K562 (cell line): ENCODE measurements at regions not wholly inside any gene's neighbourhood (a gene's known extent, or its start where the extent isn't known, plus 50 kb on each side); places are given as distances from the start of the nearest gene placed in this dataset.

Source experiments
- CBX1 ChIP-seq: sonication (generic); IDR thresholded peaks from 2 replicates; pipeline ENCODE4 v1.6.1; 2016; ENCODE audit warnings: antibody characterized with exemption, low read depth, mild to moderate bottlenecking
- ETV6 ChIP-seq, 3 experiments: fragments of 150-350 bp in 1 of 3; sonication (generic) in 1 of 3; formaldehyde crosslinking in 1 of 3; IDR thresholded peaks; 2 replicates each; pipeline versions ENCODE4 v1.6.1 to v1.8.0; 2014 to 2022; ENCODE audit warnings: borderline replicate concordance in 2 of 3, low read depth in 2 of 3, antibody characterized with exemption in 1 of 3, low read length in 1 of 3, mild to moderate bottlenecking in 1 of 3, missing genetic modification reagents in 1 of 3
- HINFP ChIP-seq: fragments of 450-650 bp; conservative IDR thresholded peaks from 2 replicates; pipeline ENCODE4 v1.6.1; 2016; ENCODE audit warnings: missing genetic modification characterization, low read depth, mild to moderate bottlenecking, control low read depth, missing compliant biosample characterization
- JUN ChIP-seq, 2 experiments: sonication (generic) in 1 of 2; formaldehyde crosslinking in 1 of 2; IDR thresholded peaks; 2 replicates each; pipeline versions ENCODE4 v1.6.1 to v1.8.0; 2012 to 2022; ENCODE audit warnings: borderline replicate concordance in 2 of 2, mild to moderate bottlenecking in 2 of 2, improper control_type of control experiment in 1 of 2, low read depth in 1 of 2, low read length in 1 of 2, missing genetic modification reagents in 1 of 2
- KAT2B ChIP-seq: IDR thresholded peaks from one replicate; pipeline ENCODE4 v1.6.1; 2012; ENCODE audit warnings: low read depth, mild to moderate bottlenecking, control low read depth, inconsistent platforms, low read length, moderate library complexity
- NFATC3 ChIP-seq: fragments of 450-650 bp; IDR thresholded peaks from 2 replicates; pipeline ENCODE4 v1.6.1; 2017; ENCODE audit warnings: mild to moderate bottlenecking
- POLR2AphosphoS5 ChIP-seq: IDR thresholded peaks from 2 replicates; pipeline ENCODE4 v1.6.1; 2011; ENCODE audit warnings: mild to moderate bottlenecking, low read depth, low read length, moderate library complexity; ENCODE audit not compliant: control insufficient read depth, insufficient read depth
- RAD21 ChIP-seq, 2 experiments: fragments of 250-450 bp in 1 of 2; fragments of 450-650 bp in 1 of 2; sonication (Bioruptor Pico) in 1 of 2; formaldehyde crosslinking in 1 of 2; IDR thresholded peaks in 1 of 2; conservative IDR thresholded peaks in 1 of 2; 2 replicates each; pipeline versions ENCODE4 v1.4.0 to v1.8.0; 2020 to 2022; ENCODE audit warnings: mild to moderate bottlenecking in 2 of 2, moderate library complexity in 1 of 2
- TEAD4 ChIP-seq, 2 experiments: sonication (generic) in 1 of 2; formaldehyde crosslinking in 1 of 2; IDR thresholded peaks; 2 replicates each; pipeline versions ENCODE4 v1.6.1 to v1.8.0; 2012 to 2022; ENCODE audit warnings: borderline replicate concordance in 1 of 2, inconsistent platforms in 1 of 2, low read length in 1 of 2, mild to moderate bottlenecking in 1 of 2, missing genetic modification reagents in 1 of 2
- TFAP4 ChIP-seq: sonication (generic); formaldehyde crosslinking; IDR thresholded peaks from 2 replicates; pipeline ENCODE4 v1.8.0; 2022; ENCODE audit warnings: missing genetic modification reagents, mild to moderate bottlenecking, moderate library complexity, borderline replicate concordance
- ZKSCAN8 ChIP-seq: fragments of 200-800 bp; sonication (Bioruptor generic); IDR thresholded peaks from 2 replicates; pipeline ENCODE4 v1.6.1; 2016; ENCODE audit warnings: missing genetic modification characterization, missing compliant biosample characterization
- ZNF274 ChIP-seq: IDR thresholded peaks from 2 replicates; pipeline ENCODE4 v1.6.1; 2011; ENCODE audit warnings: low read depth, mild to moderate bottlenecking, low read length, moderate library complexity, borderline replicate concordance

GRCh38 chr3:193929373-193929772, 206.6 kb upstream of the HES1 start:
- TF ChIP-seq CBX1, result no peak
- no peak for TF ChIP-seq POLR2AphosphoS5
- no peak for TF ChIP-seq TEAD4 (IDR thresholded peaks at IDR 0.05; ENCODE audit: low read length)
- TF ChIP-seq TEAD4 (CRISPR knock-in tag; IDR thresholded peaks at IDR 0.05; ENCODE audit: borderline replicate concordance), result no peak
- no peak for TF ChIP-seq KAT2B
- no peak for TF ChIP-seq RAD21 (CRISPR knock-in tag; conservative IDR thresholded peaks at IDR 0.05 in 1 of 2, IDR thresholded peaks at IDR 0.05 in 1 of 2)
- no peak for TF ChIP-seq NFATC3
- no peak for TF ChIP-seq HINFP (tag)
- no peak for TF ChIP-seq ZNF274
- no peak for TF ChIP-seq ETV6 (IDR thresholded peaks at IDR 0.05; ENCODE audit: borderline replicate concordance in 1 of 2, low read depth in 2 of 2, low read length in 1 of 2)
- TF ChIP-seq ETV6 (CRISPR knock-in tag; IDR thresholded peaks at IDR 0.05; ENCODE audit: borderline replicate concordance), result no peak
- TF ChIP-seq JUN (IDR thresholded peaks at IDR 0.05; ENCODE audit: borderline replicate concordance, low read depth, low read length), result no peak
- no peak for TF ChIP-seq JUN (CRISPR knock-in tag; IDR thresholded peaks at IDR 0.05; ENCODE audit: borderline replicate concordance)
- TF ChIP-seq TFAP4 (CRISPR knock-in tag), result no peak
- TF ChIP-seq ZKSCAN8, result no peak
